ENCODE measurements at regions not wholly inside any gene's neighbourhood (a gene's known extent, or its start where the extent isn't known, plus 50 kb on each side); places are given as distances from the start of the nearest gene placed in this dataset.

- TF ChIP-seq CTCF (IDR thresholded peaks at IDR 0.05) (no peak), POLR2AphosphoS5 (IDR thresholded peaks at IDR 0.05) (no peak)
These were observed 109.6 kb upstream of the B3GAT1 start for GRCh38 chr11:134521452-134522289.

Measured in prostate gland (tissue), 2 donors.